GM18867 (cell line): ENCODE measurements at regions not wholly inside any gene's neighbourhood (a gene's known extent, or its start where the extent isn't known, plus 50 kb on each side); places are given as distances from the start of the nearest gene placed in this dataset.

ENCODE experiments used
- ATAC-seq: cut with Tn5 transposase; IDR thresholded peaks from one replicate; pipeline ENCODE4 v1.9.1; 2021; ENCODE audit warnings: mild to moderate bottlenecking, moderate library complexity; ENCODE audit not compliant: unreplicated experiment

DNA sequence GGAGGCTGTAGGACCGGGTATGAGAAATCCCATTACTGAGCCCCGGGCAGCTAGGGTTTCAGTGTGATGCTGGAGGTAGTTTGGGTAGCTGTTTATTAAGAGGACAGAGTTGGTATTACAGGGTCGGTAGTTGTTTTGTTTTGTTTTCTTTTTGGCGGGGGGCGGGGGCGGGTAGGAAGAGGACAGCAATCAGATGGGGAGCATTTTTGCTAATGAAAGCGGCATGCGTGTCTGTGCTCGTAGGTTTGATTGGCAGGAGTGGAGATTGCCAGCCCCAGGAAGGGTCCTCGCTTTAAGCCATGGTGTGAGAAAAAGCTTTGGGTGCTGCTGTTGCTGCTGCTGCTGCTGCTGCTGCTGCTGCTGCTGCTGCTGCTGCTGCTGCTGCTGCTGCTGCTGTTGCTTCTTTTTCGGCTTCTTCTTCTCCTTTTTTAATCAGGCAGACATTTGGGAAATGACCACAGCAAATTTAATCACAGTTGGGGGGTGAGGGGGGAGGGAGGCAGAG, 498.5 kb upstream of the ZFHX3 start:
- no peak for ATAC-seq

DNA sequence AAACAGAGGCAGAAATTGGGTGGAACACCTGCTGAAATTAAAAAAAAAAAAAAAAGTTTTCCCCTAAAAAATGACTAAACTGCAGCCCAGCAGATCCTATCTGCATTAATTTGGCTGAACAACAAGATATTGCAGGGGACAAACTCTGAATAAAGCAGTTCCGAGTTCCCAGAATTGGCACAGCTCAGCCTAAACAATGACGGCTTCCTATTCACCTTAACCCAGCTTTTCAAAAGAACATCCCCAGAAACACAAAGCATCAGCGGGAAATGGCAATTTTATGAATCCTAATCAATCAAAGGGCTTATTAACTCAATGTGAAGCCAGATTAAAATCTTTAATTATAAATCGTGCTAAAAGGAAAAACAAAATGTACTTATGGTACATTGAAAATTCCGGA, 497.8 kb upstream of the ZFHX3 start:
- ATAC-seq: no peak

DNA sequence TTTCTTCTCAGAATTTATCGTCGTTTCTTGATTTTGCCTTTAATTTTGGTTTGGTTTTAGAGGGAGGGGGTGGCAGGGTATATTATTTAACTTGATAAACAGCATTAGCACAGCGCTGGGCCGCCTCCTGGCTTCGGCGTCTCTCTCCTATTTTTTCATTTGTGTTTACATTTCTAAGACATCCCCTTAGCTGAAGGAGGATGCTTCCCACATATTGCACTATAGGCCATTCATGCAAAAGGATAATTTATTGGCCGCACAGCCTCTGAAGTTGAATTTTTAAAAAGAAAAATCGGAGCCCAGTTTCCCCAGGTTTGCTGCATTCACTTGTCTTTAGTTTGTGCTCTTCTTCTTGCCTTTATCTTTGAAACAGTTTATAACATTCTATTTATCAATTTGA, 497.4 kb upstream of the ZFHX3 start:
- ATAC-seq: no peak

DNA sequence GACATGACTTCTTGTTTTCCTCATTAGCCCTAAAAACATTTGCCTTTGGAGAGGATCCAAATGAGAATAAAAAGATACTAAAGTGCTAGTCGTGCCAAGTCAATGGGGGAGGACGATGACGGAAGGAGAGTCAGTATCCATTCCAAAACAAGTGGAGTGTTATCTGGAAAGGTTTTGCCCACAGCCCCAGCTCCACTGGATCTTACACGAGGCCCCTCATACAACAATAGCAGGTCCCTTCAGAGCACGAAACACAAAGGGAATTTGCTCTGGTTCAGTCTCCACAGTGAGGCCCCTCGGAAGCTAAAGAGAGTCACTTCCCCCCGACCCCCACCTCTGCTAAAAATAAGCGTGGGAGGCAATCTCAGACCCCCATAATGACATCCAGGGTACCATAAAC, 496.9 kb upstream of the ZFHX3 start:
- no peak for ATAC-seq

DNA sequence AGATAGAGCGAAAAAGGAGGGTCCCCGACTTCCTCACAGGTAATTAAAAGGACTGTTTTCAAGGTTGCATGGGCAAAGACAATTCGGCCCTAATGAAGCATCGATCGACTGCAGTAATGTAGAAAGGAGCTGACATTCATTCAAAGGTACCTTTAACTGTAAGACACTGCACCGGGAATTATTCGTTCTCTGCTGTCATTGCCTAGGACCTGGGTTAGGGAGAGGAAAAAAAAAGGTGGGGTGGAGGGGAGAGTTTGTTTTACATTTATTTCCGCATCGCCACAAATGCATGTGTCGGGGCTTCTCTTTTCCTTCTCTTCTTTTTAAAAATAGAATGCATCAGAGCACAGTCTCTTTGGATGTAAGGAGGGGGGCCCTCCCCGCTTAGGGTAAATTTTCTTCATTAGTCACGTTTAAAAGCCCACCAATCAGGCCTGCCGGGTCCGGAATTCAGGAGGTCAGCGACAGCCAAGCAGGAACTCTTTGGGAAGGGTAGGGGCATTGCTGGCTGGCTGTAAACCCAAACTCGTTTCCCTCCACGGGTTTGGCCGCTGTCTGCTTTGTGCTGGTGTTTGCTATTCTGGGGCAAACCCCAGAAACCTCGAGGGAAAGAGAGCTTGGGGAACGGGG, 496.2 kb upstream of the ZFHX3 start:
- no peak for ATAC-seq

DNA sequence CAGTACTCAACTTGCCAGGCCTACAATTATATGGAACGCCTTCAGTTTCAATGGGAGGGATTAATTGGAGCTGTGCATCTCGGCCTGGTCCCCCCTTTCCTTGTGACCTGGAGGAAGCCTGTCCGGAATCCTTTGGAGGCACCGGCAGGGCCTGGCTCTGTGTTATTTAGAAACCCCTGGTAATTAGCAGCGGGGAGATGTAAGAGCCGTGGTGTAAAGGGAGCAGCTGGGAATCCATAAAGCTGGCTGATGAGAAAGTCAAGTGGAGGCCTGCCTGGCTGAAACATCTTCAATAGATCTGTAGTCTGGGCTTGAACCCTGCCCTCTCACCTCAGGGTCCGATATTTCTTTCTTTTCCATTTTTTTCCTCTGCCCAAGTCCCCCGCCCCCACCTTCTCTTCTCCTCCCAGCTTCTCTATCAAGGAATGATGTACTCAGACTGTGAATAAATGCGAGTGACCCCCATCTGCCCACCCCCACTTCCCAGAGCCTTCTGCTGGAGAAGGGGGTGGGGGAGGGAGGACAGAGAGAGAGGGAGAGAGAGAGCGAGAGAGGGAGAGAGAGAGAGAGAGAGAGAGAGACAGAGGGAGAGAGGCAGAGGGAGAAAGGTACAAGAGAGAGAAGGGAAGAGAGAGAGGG, 495.5 kb upstream of the ZFHX3 start:
- no peak for ATAC-seq

DNA sequence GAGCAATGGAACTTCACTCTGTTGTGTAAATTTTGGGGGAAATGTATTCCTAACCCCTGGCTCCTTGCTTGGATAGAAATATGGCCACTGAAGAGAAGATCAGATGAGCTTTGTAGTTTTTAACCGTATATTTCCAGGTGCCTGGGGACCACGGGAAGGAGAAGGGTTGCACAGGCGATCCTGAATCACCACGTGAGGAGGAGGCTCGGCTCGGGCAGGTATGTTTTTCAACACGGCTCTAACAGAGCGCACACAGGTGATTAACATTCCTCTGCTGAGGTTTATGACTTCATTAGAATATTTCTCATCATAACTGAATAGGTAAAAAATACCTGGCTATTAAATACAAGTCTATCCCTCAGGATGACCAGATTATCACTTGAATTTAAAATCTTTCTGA, 495.0 kb upstream of the ZFHX3 start:
- ATAC-seq: no peak

DNA sequence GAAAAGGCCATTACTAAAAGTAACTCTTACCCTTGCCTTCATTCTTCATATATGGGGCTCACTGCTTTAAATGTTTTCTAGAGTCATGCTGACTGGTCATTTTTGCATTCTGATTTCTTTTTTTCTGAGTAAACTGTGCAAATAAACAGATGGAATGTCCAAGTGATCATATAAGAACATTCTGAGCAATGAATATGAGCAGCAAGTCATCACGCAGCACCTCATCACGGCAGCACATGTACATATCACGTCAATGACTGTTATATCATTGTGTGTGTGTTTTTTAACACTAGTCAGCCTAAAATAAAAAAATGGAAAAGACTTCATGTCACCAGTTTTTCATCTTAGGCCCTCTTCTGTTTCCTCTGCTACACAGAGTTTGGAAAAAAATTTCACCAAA, 490.0 kb upstream of the ZFHX3 start:
- ATAC-seq: no peak

DNA sequence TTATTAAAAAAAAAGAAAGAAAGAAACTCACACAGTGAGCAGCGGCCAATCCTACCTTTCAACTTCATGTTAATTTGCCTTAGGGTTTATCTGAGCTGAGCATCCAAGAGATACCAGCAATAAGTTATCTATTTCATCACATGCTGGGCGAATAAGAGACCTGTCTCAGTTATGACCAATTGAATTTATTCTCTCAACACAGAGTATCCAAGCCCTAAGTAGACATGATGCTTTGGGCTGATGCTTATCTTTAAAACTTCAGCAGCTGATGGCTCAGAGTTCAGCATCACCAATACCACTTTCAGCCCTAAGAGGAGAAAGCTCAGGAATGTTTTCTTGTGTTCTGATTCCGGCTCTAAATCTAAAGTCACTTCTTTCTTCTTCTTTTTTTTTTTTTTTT, 489.0 kb upstream of the ZFHX3 start:
- ATAC-seq: no peak

DNA sequence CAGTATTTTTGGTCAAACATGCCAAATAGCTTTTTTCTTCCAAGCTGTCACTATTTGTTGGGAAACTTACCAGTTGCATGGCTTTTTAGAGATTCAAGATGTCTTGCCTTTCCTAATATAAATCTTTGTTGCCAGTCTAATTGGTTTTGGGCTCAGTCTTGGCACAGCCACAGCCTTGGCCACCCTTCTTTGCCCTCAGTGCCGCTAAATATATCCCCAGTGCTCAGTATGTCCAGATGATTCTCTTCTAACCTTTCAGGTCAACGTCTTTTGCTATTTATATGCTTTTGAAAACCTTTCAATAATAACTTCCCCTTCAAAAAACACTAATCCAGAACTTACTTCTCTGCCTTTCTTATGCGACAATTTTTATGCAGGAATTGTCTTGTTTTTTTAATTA, 483.1 kb upstream of the ZFHX3 start:
- no peak for ATAC-seq

DNA sequence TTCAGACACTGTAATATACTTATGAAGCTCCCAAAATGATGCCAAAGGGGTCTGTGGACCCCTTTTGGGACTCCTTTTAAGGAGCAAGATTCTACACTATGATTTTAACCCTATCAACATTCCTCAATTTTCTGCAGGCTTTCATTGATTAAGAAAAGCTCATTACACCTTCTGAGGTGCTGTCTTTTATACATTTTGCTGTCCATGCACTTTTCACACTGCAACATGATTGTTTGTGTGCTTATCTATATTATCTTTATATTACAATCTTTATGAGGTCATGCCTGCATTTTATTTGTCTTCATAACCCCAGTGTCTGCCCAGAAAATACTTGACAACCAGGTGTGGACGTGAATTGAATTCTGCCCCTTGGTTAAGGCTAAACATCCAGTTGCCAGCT, 482.6 kb upstream of the ZFHX3 start:
- no peak for ATAC-seq

DNA sequence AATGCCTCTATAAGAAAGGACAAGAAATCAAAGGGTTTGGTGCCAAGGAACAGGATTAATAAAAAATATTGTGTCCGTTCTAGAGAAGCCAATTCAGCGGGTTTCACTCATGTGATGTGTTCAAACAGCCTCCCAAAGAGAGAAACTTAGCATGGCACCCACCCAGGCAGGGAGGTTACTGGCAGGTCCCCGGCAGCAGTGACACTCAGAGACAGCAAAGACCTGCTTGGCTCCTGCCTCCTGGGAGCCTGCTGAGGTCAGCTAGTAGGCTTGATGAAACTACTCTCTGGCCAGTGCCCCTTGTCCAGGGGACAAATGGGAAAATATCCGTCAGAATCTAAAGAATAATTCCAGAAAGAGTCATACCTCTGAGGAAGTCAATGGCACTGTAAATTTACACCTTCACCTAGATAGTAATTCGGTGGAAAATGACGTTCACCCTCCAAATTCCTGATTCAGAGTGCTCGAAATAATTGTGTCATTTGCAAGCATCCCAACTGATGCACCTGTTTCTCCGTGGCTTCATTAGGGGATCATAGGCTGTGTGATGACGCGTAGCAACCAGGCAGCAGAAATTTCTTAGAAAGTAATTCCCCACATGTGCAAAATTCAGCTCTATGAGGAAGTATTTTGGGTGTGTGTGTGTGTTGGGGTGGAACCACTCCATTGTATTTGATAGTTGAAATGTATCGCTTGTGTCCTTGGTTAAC, 481.5 kb upstream of the ZFHX3 start:
- ATAC-seq: no peak

DNA sequence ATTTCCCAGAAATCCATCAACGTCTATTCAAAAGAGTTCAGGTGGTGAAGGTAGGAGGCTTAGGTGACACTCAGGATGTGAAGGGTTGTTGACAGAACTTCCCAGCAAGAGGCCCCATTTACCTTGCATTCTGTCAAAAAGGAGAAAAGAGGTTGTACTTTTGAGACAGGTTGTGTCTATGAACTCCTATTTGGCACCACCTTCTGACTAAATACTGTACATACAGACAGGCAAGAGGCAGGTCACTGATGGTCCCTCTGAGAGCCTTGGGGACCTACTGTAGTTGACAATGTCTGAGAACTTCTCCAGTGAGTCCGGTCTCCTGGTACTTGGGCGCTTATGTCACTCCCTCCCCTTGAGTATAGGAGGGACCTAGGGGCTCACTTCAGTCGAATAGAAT, 479.3 kb upstream of the ZFHX3 start:
- ATAC-seq: no peak

DNA sequence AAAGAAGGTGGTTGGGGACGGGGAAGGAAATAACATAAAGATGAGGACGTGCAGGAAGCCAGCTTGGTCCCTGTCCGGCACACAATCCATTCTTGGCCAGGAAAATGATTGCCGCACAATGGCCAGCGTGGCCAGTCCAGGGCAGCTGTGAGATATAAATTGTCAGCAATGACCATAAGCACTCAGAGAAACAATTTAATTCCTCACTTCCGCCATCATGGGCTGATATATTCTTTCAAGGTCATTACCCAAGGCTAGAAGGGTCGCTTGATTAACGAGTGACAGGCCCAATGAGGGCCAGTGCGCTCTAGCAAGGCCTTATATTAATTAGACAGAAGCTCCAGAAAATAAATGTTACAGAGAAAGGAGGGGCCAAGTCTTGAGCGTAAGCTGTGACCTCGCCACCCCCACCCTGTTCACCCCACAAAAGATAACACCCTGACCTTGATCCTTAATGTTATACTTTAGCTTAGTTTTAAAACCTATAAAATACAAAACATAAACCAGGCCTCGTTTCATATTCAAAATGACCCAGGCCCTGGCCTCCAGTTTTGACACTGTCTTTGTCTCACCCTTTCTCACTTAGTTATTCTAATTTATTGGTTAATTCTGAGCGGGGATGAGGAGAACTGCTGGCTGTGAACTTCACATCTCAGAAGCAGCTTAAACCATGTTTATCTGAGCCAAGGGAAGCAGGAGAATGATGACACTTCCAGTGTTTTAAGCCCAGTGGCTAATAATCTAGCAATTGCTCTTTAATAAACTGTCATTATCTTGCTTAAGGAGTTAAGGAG, 478.3 kb upstream of the ZFHX3 start:
- no peak for ATAC-seq

DNA sequence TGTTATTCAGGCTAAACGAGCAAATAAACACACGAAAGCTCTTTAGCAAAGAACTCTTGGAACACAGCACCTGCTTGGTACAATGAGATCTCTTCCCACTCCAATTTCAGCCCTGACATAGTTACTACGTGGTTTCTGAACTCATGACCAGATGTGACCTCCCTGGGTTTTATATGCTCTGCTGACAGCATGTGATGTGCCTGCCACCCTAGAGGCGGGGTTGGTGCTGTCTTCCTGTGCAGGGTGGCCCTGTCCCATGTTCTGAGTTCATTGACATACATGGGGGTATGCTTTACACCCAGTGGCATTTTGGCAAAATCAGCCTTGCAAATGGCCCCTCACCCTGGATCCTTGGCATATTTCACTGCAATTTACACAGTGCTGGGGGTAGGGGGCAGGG, 475.3 kb upstream of the ZFHX3 start:
- ATAC-seq: no peak

DNA sequence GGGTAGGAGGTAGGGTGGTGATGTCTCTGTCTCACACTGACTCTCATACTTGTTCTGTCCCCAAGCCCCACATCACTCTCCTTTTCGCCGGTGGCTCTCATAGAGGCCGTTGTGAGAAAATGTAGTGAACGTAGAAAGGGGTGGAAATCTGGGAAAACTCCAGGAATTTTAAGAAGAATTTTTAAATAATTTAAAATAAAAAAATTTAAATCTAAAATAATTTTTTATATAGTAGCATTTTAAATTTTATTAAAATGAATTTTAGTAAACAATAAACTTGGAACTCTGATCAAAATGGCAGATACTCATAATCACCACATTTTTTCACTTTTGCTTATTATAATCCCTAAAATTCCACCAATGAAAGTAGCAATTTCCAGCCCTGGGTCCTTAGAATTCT, 473.6 kb upstream of the ZFHX3 start:
- ATAC-seq: no peak

DNA sequence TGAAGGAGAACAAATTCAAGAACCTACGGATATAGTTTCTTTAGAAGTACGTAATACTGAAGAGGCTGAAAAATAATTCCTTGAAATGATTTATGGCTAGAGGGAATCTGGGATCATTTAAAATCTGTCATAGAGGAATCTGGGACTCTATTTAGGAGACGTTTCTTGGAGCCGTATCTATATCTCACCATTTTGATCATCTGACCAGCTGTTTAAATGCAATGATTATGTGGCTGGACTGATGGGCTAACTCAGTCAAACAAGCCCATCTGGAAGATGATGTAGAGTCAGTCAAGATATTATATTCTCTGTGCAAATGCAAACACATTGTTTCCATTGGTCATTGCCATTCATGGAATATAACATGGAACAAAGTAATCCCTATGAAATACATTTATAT, 467.7 kb upstream of the ZFHX3 start:
- ATAC-seq: no peak

DNA sequence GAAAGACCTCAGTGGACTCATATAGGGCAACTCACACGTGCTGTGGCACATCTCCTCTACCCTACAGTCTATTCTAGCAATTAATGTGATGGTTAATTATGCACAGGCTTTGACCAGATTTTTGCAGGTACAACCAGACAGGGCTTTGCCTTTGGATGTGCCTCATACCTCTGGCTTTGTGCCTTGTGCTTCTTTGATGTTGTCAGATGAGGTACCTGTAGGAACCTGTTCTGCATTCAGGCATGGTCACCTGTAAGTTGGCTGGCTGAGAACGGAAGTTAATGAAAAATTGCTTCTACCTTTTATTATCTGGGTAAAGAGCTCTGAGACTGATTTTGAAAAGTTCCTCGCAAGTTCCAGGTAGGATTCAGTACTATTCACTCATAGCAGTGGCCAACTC, 462.9 kb upstream of the ZFHX3 start:
- no peak for ATAC-seq

DNA sequence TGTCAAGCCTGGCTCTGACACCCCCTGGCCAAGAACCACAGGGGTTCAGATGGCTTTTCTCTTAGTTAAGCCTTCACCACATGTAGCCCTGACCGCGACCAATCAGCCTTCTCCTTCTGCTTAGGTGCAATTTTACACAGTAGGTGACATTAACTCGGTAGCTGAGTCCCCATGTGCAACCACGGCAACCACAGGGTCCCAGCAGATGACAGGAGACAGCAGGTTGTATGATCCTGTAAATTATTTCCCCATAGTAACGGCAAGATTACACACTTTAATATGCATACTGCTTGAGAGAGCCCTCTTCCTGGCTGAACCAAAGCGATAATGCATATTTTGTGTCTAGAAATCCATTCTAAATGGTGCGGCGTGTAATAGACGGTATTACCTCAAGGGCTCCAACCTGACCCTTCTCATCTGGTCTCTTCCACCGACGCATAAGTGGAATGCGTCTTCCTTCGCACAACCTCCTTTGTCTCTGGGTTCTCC, 458.7 kb upstream of the ZFHX3 start:
- no peak for ATAC-seq

DNA sequence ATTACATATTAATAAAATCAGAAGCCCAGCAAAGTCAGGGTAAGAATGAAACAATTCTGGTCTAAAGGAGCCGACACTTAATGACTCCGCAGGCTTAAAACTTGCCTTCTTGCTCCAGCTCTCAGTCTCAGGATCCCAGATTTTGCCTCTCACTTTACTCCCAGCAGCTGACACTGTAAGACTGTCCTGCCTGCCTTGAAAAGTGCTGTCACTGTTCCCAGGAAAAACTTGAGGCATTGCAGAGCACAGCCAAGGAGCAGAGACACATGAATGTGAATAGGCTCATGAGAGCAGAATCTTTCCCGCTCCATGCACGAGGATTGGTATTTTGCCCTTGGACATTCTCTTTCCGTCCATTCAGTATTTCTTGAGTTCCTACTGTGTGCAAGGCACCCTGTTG, 457.6 kb upstream of the ZFHX3 start:
- no peak for ATAC-seq
